ENCODE measurements at regions not wholly inside any gene's neighbourhood (a gene's known extent, or its start where the extent isn't known, plus 50 kb on each side); places are given as distances from the start of the nearest gene placed in this dataset.

- no peak for TF ChIP-seq CTCF (IDR thresholded peaks at IDR 0.05; ENCODE audit: low read depth, low read length)
- H3K4me3 ChIP-seq (ENCODE audit: low read depth, low read length), result no peak overlapping the region
- no peak for DNase-seq
- H3K4me1 ChIP-seq, result no peaks in the 10 kb centered on the region
- no peaks in the 10 kb centered on the region for H3K27me3 ChIP-seq
- no peaks in the 10 kb centered on the region for H3K36me3 ChIP-seq
- no peaks in the 10 kb centered on the region for H3K9me3 ChIP-seq
Observed at GRCh38 chr9:29714860-29715259, 2141.6 kb upstream of the C9orf72 start.

GRCh38 chr9:29717631-29718030 lies 2144.3 kb upstream of the C9orf72 start:
- no peaks in the 10 kb centered on the region for H3K36me3 ChIP-seq
- no peak for TF ChIP-seq CTCF (IDR thresholded peaks at IDR 0.05; ENCODE audit: low read depth, low read length)
- H3K27me3 ChIP-seq, result no peaks in the 10 kb centered on the region
- H3K9me3 ChIP-seq, result no peaks in the 10 kb centered on the region
- no peak for DNase-seq
- no peaks in the 10 kb centered on the region for H3K4me1 ChIP-seq
- H3K4me3 ChIP-seq (ENCODE audit: low read depth, low read length), result no peak overlapping the region

GRCh38 chr9:29730163-29730562 lies 2156.9 kb upstream of the C9orf72 start:
- no peaks in the 10 kb centered on the region for H3K9me3 ChIP-seq
- no peak for TF ChIP-seq CTCF (IDR thresholded peaks at IDR 0.05; ENCODE audit: low read depth, low read length)
- H3K4me3 ChIP-seq (ENCODE audit: low read depth, low read length), result no peak overlapping the region
- no peaks in the 10 kb centered on the region for H3K36me3 ChIP-seq
- DNase-seq, result no peak
- no peaks in the 10 kb centered on the region for H3K27me3 ChIP-seq
- H3K4me1 ChIP-seq, result 0 out of 2 replicates have a peak, but pooled peaks cover 3% of the 10 kb centered on the region

GRCh38 chr9:29740518-29740917 lies 2167.2 kb upstream of the C9orf72 start:
- no peak for TF ChIP-seq CTCF (IDR thresholded peaks at IDR 0.05; ENCODE audit: low read depth, low read length)
- Histone ChIP-seq H3K4me3 (ENCODE audit: low read depth, low read length) (no peak overlapping the region), H3K4me1 (no peaks in the 10 kb centered on the region), H3K27me3 (no peaks in the 10 kb centered on the region), H3K9me3 (no peaks in the 10 kb centered on the region), H3K36me3 (no peaks in the 10 kb centered on the region)
- no peak for DNase-seq

GRCh38 chr9:29741169-29741568 lies 2167.9 kb upstream of the C9orf72 start:
- no peaks in the 10 kb centered on the region for H3K4me1 ChIP-seq
- H3K4me3 ChIP-seq (ENCODE audit: low read depth, low read length), result no peak overlapping the region
- no peaks in the 10 kb centered on the region for H3K27me3 ChIP-seq
- H3K9me3 ChIP-seq, result no peaks in the 10 kb centered on the region
- DNase-seq, result no peak
- TF ChIP-seq CTCF (IDR thresholded peaks at IDR 0.05; ENCODE audit: low read depth, low read length), result no peak
- no peaks in the 10 kb centered on the region for H3K36me3 ChIP-seq

GRCh38 chr9:29750062-29750461 lies 2176.8 kb upstream of the C9orf72 start:
- no peaks in the 10 kb centered on the region for H3K36me3 ChIP-seq
- no peaks in the 10 kb centered on the region for H3K27me3 ChIP-seq
- no peaks in the 10 kb centered on the region for H3K9me3 ChIP-seq
- no peak overlapping the region for H3K4me3 ChIP-seq (ENCODE audit: low read depth, low read length)
- DNase-seq, result no peak
- no peak for TF ChIP-seq CTCF (IDR thresholded peaks at IDR 0.05; ENCODE audit: low read depth, low read length)
- H3K4me1 ChIP-seq, result no peaks in the 10 kb centered on the region
